SK-N-SH treated with all-trans-retinoic acid at 6 μM for 48 hours (cell line): ENCODE measurements at regions not wholly inside any gene's neighbourhood (a gene's known extent, or its start where the extent isn't known, plus 50 kb on each side); places are given as distances from the start of the nearest gene placed in this dataset.

Experiments
- ATAC-seq: fragments of 200-7000 bp; cut with Tn5 transposase; 3 replicates; pipeline ENCODE4 v1.9.1; 2020; ENCODE audit warnings: mild to moderate bottlenecking, moderate library complexity
- ARNTL ChIP-seq: fragments of 450-650 bp; formaldehyde crosslinking; IDR thresholded peaks from 2 replicates; pipeline ENCODE4 v1.5.0; 2020; ENCODE audit warnings: low read depth, mild to moderate bottlenecking, moderate library complexity, borderline replicate concordance
- BACH2 ChIP-seq: fragments of 250-450 bp; sonication (Bioruptor Pico); IDR thresholded peaks from 2 replicates; pipeline ENCODE4 v1.9.0; 2021; ENCODE audit warnings: mild to moderate bottlenecking, borderline replicate concordance
- CREB5 ChIP-seq: fragments of 250-450 bp; sonication (Bioruptor Pico); IDR thresholded peaks from 2 replicates; pipeline ENCODE4 v1.5.1; 2020; ENCODE audit warnings: low read depth, mild to moderate bottlenecking, moderate library complexity
- CSDC2 ChIP-seq: fragments of 250-450 bp; sonication (Bioruptor Pico); IDR thresholded peaks from 2 replicates; pipeline ENCODE4 v1.5.0; 2020; ENCODE audit warnings: mild to moderate bottlenecking, moderate library complexity
- CSRNP3 ChIP-seq: fragments of 250-450 bp; sonication (Bioruptor Pico); IDR thresholded peaks from 2 replicates; pipeline ENCODE4 v1.5.1; 2021; ENCODE audit warnings: mild to moderate bottlenecking, moderate library complexity
- GLIS3 ChIP-seq: fragments of 250-450 bp; sonication (Bioruptor Pico); IDR thresholded peaks from 2 replicates; pipeline ENCODE4 v1.5.0; 2020; ENCODE audit warnings: mild to moderate bottlenecking, moderate library complexity
- OSR1 ChIP-seq: fragments of 250-450 bp; sonication (Bioruptor Pico); IDR thresholded peaks from 2 replicates; pipeline ENCODE4 v1.8.0; 2022; ENCODE audit warnings: moderate library complexity, mild to moderate bottlenecking, inconsistent platforms
- PATZ1 ChIP-seq: fragments of 250-450 bp; sonication (Bioruptor Pico); IDR thresholded peaks from 2 replicates; pipeline ENCODE4 v1.8.0; 2020; ENCODE audit warnings: mild to moderate bottlenecking, moderate library complexity, borderline replicate concordance
- POU6F1 ChIP-seq: fragments of 250-450 bp; sonication (Bioruptor Pico); IDR thresholded peaks from 2 replicates; pipeline ENCODE4 v1.8.0; 2021; ENCODE audit warnings: low read depth, mild to moderate bottlenecking, moderate library complexity, borderline replicate concordance
- RARB ChIP-seq: fragments of 250-450 bp; sonication (Bioruptor Pico); IDR thresholded peaks from 2 replicates; pipeline ENCODE4 v1.8.0; 2021; ENCODE audit warnings: mild to moderate bottlenecking, moderate library complexity
- SNAI2 ChIP-seq: fragments of 250-450 bp; sonication (Bioruptor Pico); IDR thresholded peaks from 2 replicates; pipeline ENCODE4 v1.5.0; 2020; ENCODE audit warnings: mild to moderate bottlenecking, moderate library complexity
- TCF4 ChIP-seq: fragments of 250-450 bp; sonication (Bioruptor Pico); IDR thresholded peaks from 2 replicates; pipeline ENCODE4 v1.8.0; 2021; ENCODE audit warnings: mild to moderate bottlenecking, moderate library complexity, borderline replicate concordance
- TOX ChIP-seq: fragments of 250-450 bp; sonication (Bioruptor Pico); IDR thresholded peaks from 2 replicates; pipeline ENCODE4 v1.8.0; 2021; ENCODE audit warnings: mild to moderate bottlenecking, moderate library complexity, borderline replicate concordance
- TSHZ2 ChIP-seq: fragments of 250-450 bp; sonication (Bioruptor Pico); IDR thresholded peaks from 2 replicates; pipeline ENCODE4 v1.5.0; 2020; ENCODE audit warnings: mild to moderate bottlenecking, moderate library complexity
- ZC3H10 ChIP-seq: fragments of 250-450 bp; sonication (Bioruptor Pico); IDR thresholded peaks from 2 replicates; pipeline ENCODE4 v1.5.1; 2021; ENCODE audit warnings: mild to moderate bottlenecking, moderate library complexity
- ZFP3 ChIP-seq: fragments of 250-450 bp; sonication (Bioruptor Pico); IDR thresholded peaks from 2 replicates; pipeline ENCODE4 v1.5.0; 2020; ENCODE audit warnings: mild to moderate bottlenecking, moderate library complexity
- ZFP30 ChIP-seq: fragments of 450-650 bp; formaldehyde crosslinking; IDR thresholded peaks from 2 replicates; pipeline ENCODE4 v1.5.0; 2022; ENCODE audit warnings: mild to moderate bottlenecking, moderate library complexity
- ZNF70 ChIP-seq: fragments of 450-650 bp; formaldehyde crosslinking; IDR thresholded peaks from 2 replicates; pipeline ENCODE4 v1.5.0; 2020; ENCODE audit warnings: mild to moderate bottlenecking, moderate library complexity
- ZNF8 ChIP-seq: fragments of 450-650 bp; formaldehyde crosslinking; IDR thresholded peaks from 2 replicates; pipeline ENCODE4 v1.5.0; 2020; ENCODE audit warnings: mild to moderate bottlenecking, moderate library complexity

- ATAC-seq = no peak
- TF ChIP-seq CSRNP3 (CRISPR knock-in tag) = no peak
- no peak for TF ChIP-seq CREB5 (CRISPR knock-in tag)
- no peak for TF ChIP-seq ZNF70 (CRISPR knock-in tag)
- no peak for TF ChIP-seq ZFP30 (CRISPR knock-in tag)
- no peak for TF ChIP-seq BACH2 (CRISPR knock-in tag)
- no peak for TF ChIP-seq TOX
- no peak for TF ChIP-seq CSDC2 (CRISPR knock-in tag)
- TF ChIP-seq ZNF8 (CRISPR knock-in tag) = no peak
Measured at GRCh38 chr6:22673474-22673873, 104.1 kb downstream of the HDGFL1 start.

GRCh38 chr6:22680950-22681349 is 111.6 kb downstream of the HDGFL1 start:
- no peak for ATAC-seq
- TF ChIP-seq ZNF70 (CRISPR knock-in tag) (no peak), ARNTL (CRISPR knock-in tag) (no peak), TCF4 (CRISPR knock-in tag) (no peak), GLIS3 (CRISPR knock-in tag) (no peak), BACH2 (CRISPR knock-in tag) (no peak)

- TF ChIP-seq ZFP30 (CRISPR knock-in tag) (no peak), SNAI2 (CRISPR knock-in tag) (no peak), POU6F1 (no peak), CSDC2 (CRISPR knock-in tag) (no peak), TCF4 (CRISPR knock-in tag) (no peak), RARB (CRISPR knock-in tag) (no peak), ZC3H10 (CRISPR knock-in tag) (no peak), TOX (no peak), CSRNP3 (CRISPR knock-in tag) (no peak), PATZ1 (no peak), TSHZ2 (no peak), ARNTL (CRISPR knock-in tag) (no peak), ZNF70 (CRISPR knock-in tag) (no peak), OSR1 (CRISPR knock-in tag) (no peak), ZFP3 (CRISPR knock-in tag) (no peak)
- no peak for ATAC-seq
Measured at GRCh38 chr6:22681761-22682160, 112.4 kb downstream of the HDGFL1 start.
